NCI-H510A treated with DMSO at 0.1 percent for 48 hours (cell line): ENCODE measurements at regions not wholly inside any gene's neighbourhood (a gene's known extent, or its start where the extent isn't known, plus 50 kb on each side); places are given as distances from the start of the nearest gene placed in this dataset.
"Not testable (repeated sequence)": the region's sequence is repeated elsewhere in the genome, so short reads cannot be mapped to it uniquely, and the experiment has no call there.

ENCODE experiments used
- DNase-seq: peaks from one replicate; lab custom pipeline; 2025; lab: John Stamatoyannopoulos, UW

DNA sequence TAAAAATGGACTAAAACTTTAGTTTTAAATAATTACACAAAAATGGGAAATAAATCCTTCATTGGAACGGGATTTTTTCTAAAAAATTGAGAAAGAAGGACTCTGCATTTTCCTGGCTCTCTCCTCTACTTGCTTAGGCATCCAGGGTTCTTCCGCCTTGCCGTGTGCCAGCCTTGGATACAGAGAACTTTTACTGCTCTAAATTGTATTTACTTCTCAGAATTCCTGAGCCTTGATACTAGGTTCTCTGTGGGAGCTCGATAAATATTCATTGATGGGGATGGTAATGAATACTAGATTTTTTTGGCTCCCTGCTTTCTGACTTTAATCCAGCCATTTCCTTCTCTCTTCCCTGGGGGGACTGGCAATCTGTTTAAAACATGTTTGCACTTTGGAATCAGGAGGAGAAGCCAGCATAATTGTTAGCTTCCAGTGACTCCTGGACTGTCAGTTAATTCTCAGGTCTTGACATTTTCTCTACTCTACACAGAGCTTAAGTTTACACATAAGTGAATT lies 746.1 kb upstream of the LRRTM1 start:
- no peak for DNase-seq

GRCh38 chr2:81043681-81044080 lies 739.1 kb upstream of the LRRTM1 start:
- no peak for DNase-seq

DNA sequence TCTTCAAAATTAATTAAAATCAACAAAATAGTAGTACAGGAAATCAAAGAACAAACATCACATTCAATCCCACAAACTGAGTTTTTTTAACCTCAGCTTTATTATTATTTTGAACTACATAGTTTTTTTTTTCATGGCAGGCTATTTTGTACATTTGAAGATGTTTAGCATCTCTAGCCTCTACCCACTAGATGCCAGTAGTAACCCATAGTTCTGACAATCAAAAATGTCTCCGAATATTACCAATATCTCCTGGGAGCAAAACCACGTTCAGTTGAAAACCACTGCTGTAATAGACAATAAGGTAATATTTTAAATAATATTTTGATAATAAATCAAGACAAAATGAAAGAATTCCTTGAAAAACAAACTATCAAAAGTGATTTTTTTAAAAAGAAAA lies 702.6 kb upstream of the LRRTM1 start:
- no peak for DNase-seq

- DNase-seq, result no peak
Measured at GRCh38 chr2:81002906-81003305, 698.4 kb upstream of the LRRTM1 start.

GRCh38 chr2:80987466-80987865 lies 682.9 kb upstream of the LRRTM1 start:
- DNase-seq, result no peak

- DNase-seq, result no peak
Measured at GRCh38 chr2:80969900-80970299, 665.3 kb upstream of the LRRTM1 start.

DNA sequence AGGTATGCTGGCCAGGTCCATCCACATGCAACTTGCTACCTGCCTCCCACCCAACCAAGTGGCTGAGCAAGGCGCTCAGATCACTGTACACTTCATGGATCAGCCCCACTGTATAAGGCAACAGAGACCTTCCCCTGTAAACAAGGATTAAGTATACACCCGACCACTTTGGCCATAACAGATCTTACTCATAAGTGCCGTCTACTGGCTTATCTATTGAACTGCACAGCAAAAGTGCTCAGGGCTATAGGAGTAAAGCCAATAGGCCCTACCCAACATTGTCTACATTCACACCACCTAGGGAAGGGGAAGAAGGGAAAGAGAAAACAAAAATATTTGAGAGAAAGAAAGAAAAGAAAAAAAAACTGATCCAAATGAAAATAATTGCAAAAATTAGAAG lies 663.9 kb upstream of the LRRTM1 start:
- no peak for DNase-seq

DNA sequence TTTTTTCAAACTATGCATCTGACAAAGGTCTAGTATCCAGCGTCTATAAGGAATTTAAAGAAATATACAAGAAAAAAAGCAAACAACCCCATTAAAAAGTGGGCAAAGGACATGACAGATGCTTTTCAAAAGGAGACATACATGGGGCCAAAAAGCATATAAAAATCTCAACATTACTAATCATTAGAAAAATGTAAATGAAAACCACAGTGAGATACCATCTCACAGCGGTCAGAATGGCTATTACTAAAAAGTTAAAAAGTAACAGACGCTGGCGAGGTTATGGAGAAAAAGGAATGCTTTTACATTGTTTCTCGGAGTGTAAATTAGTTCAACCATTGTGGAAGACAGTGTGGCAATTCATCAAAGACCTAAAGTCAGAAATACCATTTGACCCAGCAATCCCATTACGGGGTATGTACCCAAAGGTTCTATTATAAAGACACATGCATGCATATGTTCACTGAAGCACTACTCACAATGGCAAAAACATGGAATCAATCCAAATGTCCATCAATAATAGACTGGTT lies 643.1 kb upstream of the LRRTM1 start:
- DNase-seq, result no peak

GRCh38 chr2:80943487-80943886 lies 638.9 kb upstream of the LRRTM1 start:
- DNase-seq, result no peak

DNA sequence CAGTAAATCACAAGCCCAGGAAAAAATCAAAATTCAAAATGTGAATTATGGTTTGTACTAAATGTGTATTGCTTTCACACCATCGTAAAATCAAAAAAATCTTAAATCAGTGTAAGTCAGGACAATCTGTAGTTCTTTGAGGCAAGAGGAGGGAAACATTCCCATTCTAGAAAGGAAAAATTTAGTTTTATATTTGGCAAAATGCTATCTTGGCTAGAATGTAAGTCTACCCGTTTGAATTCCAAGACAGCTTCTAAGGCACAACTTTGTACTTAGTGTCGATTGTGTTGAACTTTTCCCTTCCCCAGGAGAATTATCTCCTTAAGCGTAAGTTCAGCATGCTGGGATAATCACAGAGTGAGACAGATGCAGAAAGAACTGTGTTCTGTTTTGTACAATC lies 638.2 kb upstream of the LRRTM1 start:
- DNase-seq, result no peak

- no peak for DNase-seq
Measured at GRCh38 chr2:80938463-80938862, 633.9 kb upstream of the LRRTM1 start.

GRCh38 chr2:80931820-80932219 lies 627.3 kb upstream of the LRRTM1 start:
- not testable (repeated sequence) for DNase-seq

DNA sequence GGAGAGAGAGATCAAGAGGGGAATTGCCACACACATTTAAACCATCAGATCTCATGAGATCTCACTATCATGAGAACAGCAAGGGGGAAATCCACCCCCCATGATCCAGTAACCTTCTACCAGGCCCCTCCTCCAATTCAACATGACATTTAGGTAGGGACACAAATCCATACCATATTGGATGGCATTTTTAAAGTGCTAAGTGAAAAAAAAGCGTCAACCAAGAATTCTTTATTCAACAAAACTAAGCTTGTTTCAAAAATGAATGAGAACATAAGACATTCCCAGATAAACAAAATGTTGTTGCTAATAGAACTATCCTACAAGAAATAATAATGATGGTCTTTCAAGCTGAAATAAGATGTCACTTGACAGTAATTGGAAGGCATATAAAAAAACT lies 626.2 kb upstream of the LRRTM1 start:
- DNase-seq, result no peak

DNA sequence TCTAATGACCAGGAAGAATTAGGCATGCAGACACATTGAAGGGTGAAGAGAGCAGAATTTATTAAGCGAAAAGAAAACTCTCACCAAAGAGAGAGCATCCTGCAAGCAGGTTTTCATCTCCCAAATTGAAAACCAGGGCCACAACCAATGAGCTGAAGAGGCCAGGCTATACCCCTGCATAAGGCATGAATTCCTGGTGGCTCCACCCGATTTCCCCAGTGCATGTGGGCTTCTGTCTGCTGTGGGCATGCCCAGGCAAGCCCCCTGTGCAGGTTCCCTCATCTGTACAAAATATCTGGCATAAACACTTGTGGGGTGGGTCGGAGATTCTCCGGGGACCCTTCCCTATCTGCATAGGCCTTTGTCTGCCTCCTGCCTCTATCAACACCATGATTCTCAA lies 621.6 kb upstream of the LRRTM1 start:
- no peak for DNase-seq

GRCh38 chr2:80896576-80896975 lies 592.0 kb upstream of the LRRTM1 start:
- no peak for DNase-seq

DNA sequence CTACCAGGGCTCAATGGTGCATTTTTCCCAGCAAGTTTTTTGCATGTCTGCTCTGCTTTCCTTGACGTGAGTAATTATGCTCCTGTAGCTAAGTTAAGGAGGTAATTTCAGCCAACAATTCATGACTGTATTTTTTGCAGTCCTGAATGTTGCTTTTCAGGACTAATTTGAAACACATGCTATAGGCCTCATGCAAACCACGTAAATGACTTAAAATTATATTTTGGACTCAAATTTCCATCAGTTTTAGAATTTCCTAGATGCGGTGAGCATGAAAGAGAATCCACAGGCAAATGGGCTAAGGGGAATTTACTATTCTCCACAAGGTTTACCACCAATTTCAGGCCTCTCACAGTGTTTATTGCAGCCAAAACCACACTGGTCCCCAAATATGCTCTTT lies 589.9 kb upstream of the LRRTM1 start:
- no peak for DNase-seq

DNA sequence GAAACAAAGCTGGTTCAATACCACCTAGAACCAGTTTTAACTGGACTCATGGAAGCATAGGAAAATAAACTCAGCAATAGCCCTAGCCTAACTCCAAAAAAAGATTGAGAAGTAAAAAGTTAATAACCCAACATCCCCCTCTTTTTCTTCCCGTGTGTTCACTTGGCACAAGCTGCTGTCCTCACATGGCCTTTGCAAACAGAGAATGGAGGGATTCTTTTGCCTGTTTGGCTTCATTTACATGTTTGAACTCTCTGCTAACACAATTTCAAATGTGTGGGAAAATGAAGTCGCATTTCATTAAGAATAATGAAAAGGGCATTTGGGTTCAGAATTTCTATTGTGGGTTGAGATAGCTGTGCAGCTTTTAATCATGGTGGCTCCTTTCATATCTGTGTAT lies 589.2 kb upstream of the LRRTM1 start:
- no peak for DNase-seq

DNA sequence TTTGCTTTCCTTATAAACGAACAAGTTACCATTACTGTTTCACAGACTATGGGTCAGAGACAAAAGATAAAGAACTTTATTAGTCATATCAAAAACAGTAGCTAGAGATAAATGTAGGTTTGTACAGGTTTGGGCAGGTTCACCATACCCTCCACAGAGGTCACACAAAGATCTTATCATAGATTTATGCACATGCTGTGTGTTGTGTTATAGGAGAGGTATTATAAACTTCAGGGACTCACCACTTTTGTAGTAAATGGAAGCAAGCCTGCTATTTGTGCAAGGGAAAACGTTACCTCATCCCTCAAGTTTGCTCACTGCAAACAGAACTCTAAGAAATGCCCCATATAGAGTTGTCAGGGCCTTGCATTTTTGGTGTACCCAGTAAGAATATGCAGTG lies 584.5 kb upstream of the LRRTM1 start:
- no peak for DNase-seq

DNA sequence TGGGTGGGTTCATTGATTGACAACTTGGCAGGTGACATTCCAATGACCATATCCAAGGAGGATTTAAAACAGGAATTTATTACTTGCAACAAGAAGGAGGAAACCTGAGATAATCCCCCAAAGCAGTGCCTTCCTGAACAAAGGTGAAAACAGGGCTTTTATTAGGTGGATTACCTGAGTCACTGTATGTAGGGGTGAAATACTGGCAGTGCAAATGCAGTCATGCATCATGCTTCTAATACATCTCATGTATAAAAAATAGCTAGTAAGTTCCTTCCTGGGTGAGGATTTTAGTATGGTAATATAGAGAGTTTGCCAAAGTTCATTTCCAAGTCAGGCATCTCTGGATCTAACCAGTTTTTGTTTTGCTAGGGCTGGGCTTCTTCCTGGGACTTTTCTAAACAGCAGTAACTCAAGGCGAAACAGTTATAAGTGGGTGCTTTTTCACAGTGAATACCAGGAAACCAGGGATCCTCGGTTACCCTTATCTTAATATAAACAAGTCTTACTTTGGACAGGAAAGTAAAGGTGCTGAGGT lies 583.4 kb upstream of the LRRTM1 start:
- no peak for DNase-seq

GRCh38 chr2:80874374-80874773 lies 569.8 kb upstream of the LRRTM1 start:
- DNase-seq, result no peak

DNA sequence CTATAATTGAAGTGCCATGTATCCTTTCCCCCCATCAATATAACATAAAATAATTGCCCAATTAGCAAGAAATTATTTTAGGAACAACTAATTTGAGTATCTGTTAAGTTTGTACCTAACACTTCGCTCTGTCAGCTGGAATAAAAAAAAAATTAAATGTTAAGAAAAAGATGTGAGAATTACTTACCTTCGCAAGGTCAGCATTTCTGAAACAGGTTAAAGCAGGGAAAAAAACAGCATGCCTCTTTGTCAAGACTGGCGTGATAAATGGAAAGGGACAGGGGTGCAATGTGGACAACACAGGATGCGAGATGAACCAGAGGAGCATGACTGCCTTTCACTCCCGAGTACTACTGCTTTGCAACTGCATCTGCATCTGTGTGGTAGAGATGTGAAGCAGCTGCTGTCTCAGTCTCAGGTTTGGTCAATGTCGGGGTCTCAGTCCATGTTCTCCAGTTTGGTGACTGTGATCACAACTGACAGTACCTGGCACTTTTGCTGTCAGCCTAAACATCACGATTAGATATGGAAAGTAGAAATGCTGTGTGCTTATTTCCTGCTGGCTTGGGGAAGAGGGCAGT lies 565.4 kb upstream of the LRRTM1 start:
- no peak for DNase-seq

GRCh38 chr2:80863147-80863714 lies 558.7 kb upstream of the LRRTM1 start:
- DNase-seq, result no peak

DNA sequence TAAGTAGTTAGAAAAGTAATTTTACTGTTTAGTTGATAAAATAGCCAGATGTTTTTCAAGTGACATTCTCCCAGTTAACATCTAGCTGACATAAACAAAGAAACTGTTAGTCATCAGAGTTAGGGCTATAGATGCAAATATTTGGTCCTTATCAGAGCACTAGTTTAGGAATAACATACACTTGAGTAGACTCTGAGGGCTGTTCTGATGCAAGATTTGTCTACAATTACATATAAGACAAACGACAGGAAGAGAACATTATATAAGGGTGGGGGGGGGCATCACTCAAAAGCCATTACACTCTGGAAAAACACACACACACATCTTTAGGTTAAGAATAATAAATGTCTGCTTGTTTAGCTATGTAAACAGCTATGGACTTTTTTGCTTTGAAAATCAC lies 554.4 kb upstream of the LRRTM1 start:
- no peak for DNase-seq

- no peak for DNase-seq
Measured at GRCh38 chr2:80856227-80856626, 551.7 kb upstream of the LRRTM1 start.
